Loucy (cell line): ENCODE measurements at regions not wholly inside any gene's neighbourhood (a gene's known extent, or its start where the extent isn't known, plus 50 kb on each side); places are given as distances from the start of the nearest gene placed in this dataset.

Experiments used
- EZH2phosphoT487 ChIP-seq: fragments of 200-600 bp; IDR thresholded peaks from 2 replicates; pipeline ENCODE4 v1.6.1; 2018; ENCODE audit warnings: antibody characterized with exemption, mild to moderate bottlenecking, moderate library complexity, borderline replicate concordance
- TF ChIP-seq, protein P1 (sequence below): fragments of 200-600 bp; sonication (generic); conservative IDR thresholded peaks from 2 replicates; pipeline ENCODE4 v1.5.1; 2014; ENCODE audit warnings: mild to moderate bottlenecking, antibody characterized with exemption, low read length

DNA sequence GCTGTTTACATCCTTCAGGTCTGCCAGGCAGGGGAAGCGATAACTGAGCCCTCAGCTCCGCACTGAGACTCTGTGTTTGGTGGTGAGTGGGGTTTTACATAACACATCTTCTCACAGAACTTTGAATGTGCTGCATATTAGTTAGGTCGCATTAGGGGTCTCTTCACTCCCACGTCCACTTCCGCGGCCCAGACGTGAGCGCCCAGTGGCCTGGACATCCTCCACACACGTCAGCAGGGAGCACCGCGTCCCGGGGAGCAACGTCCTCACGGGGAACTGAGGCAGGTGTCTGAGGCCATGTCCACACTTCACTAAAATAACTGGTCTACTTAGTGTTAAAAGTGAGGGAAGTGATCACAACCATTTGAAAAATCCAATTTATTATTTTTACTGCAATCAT is 100.4 kb upstream of the SATB2 start:
- TF ChIP-seq, protein P1, sequence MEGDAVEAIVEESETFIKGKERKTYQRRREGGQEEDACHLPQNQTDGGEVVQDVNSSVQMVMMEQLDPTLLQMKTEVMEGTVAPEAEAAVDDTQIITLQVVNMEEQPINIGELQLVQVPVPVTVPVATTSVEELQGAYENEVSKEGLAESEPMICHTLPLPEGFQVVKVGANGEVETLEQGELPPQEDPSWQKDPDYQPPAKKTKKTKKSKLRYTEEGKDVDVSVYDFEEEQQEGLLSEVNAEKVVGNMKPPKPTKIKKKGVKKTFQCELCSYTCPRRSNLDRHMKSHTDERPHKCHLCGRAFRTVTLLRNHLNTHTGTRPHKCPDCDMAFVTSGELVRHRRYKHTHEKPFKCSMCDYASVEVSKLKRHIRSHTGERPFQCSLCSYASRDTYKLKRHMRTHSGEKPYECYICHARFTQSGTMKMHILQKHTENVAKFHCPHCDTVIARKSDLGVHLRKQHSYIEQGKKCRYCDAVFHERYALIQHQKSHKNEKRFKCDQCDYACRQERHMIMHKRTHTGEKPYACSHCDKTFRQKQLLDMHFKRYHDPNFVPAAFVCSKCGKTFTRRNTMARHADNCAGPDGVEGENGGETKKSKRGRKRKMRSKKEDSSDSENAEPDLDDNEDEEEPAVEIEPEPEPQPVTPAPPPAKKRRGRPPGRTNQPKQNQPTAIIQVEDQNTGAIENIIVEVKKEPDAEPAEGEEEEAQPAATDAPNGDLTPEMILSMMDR: no peak
- no peak for TF ChIP-seq EZH2phosphoT487
